MCF 10A (cell line): ENCODE measurements at regions not wholly inside any gene's neighbourhood (a gene's known extent, or its start where the extent isn't known, plus 50 kb on each side); places are given as distances from the start of the nearest gene placed in this dataset.

ENCODE experiments used
- BruUV-seq: library from RNA; stranded (reverse); fragments of 400-500 nt; replicated peaks from 2 replicates; lab custom pipeline; 2021; lab: Mats Ljungman, UMichigan
- CTCF ChIA-PET: fragments of 300-600 bp; sonication (Branson Sonifier 250); formaldehyde crosslinking; extraction: SDS; loops from one replicate; lab custom pipeline; 2021; ENCODE audit warnings: antibody characterized with exemption, inconsistent platforms; lab: Yijun Ruan, JAX
- POLR2A ChIA-PET: fragments of 300-600, 350-650 bp; sonication (Branson Sonifier 250); formaldehyde crosslinking; extraction: SDS; loops from one replicate; lab custom pipeline; 2020; ENCODE audit warnings: antibody characterized with exemption, inconsistent platforms; lab: Yijun Ruan, JAX
- DNase-seq: peaks from one replicate; pipeline ENCODE4 v3.0.0-alpha.2; 2018; ENCODE audit not compliant: unreplicated experiment
- H3K27ac Mint-ChIP-seq: one replicate; pipeline ENCODE4 v1.8.0; 2022; ENCODE audit warnings: mild to moderate bottlenecking, low read depth, mixed read lengths; ENCODE audit not compliant: unreplicated experiment
- H3K27me3 Mint-ChIP-seq: one replicate; pipeline ENCODE4 v1.8.0; 2022; ENCODE audit warnings: mixed read lengths; ENCODE audit not compliant: insufficient read depth, unreplicated experiment
- H3K36me3 Mint-ChIP-seq: one replicate; pipeline ENCODE4 v1.8.0; 2022; ENCODE audit warnings: mild to moderate bottlenecking, moderate library complexity, mixed read lengths; ENCODE audit not compliant: insufficient read depth, unreplicated experiment
- H3K4me1 Mint-ChIP-seq: one replicate; pipeline ENCODE4 v1.8.0; 2022; ENCODE audit warnings: mixed read lengths; ENCODE audit not compliant: insufficient read depth, unreplicated experiment
- H3K4me3 Mint-ChIP-seq: one replicate; pipeline ENCODE4 v1.8.0; 2022; ENCODE audit warnings: mild to moderate bottlenecking, moderate library complexity, mixed read lengths; ENCODE audit not compliant: unreplicated experiment
- H3K9me3 Mint-ChIP-seq: one replicate; pipeline ENCODE4 v1.8.0; 2022; ENCODE audit warnings: mixed read lengths; ENCODE audit not compliant: unreplicated experiment
- CTCF ChIP-seq: fragments of 200-600 bp; IDR thresholded peaks from one replicate; pipeline ENCODE4 v1.8.0; 2022; ENCODE audit warnings: antibody characterized with exemption, mild to moderate bottlenecking; ENCODE audit not compliant: unreplicated experiment
- intact Hi-C: fragments of 100-400 bp; cut with micrococcal nuclease; formaldehyde crosslinking; loops from 2 replicates; pipeline ENCODE4 v1.14.1; 2022

DNA sequence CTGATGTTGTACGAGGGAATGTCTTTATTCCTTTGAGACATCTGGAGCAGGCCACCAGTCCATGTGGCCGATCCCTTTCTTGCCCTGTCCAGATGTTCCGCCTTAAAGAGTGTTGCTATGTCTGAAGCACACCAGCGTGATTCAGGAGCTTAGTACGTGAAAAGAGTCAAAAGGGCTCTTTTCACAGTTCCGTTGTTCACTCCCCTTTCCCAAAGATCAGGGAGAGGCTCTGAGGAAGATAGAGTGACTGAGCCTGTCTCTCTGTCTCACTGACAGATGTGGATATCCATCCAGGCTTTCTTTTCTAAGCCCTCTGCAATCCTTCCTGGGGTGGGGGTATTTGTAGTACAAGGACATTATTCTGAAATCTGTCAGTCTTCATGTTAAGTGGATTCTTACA lies 262.5 kb upstream of the LRTM1 start:
- Mint-ChIP-seq H3K9me3 (no peaks in the 10 kb centered on the region), H3K36me3 (no peaks in the 10 kb centered on the region), H3K27ac (no peak overlapping the region), H3K4me1 (peaks cover 14% of the 10 kb centered on the region), H3K4me3 (no peak overlapping the region), H3K27me3 (no peaks in the 10 kb centered on the region)
- CTCF ChIA-PET, result interaction anchor here (0.6 to 1.4 kb wide), 2 partner anchors 9 to 336 kb away, joined by 3 to 6 read pairs; no protein-coding TSS in a partner anchor
- intact Hi-C loops, result no loop called here
- BruUV-seq, result no TSS peak
- POLR2A ChIA-PET, result no interaction called here
- no peak for TF ChIP-seq CTCF
- DNase-seq, result no peak

- POLR2A ChIA-PET, result interaction anchor here (1.1 kb wide), 1 partner anchor 329 kb away, joined by 4 read pairs; no protein-coding TSS in a partner anchor
- no peaks in the 10 kb centered on the region for H3K27me3 Mint-ChIP-seq
- CTCF ChIA-PET, result interaction anchor here (0.6 kb wide), 1 partner anchor 11 kb away, joined by 3 read pairs; no protein-coding TSS in a partner anchor
- H3K4me3 Mint-ChIP-seq, result no peak overlapping the region
- TF ChIP-seq CTCF, result no peak
- intact Hi-C loops, result loop anchor here (5.0 kb wide), 1 partner anchor 143 kb away; no protein-coding TSS in a partner anchor
- no peaks in the 10 kb centered on the region for H3K36me3 Mint-ChIP-seq
- H3K4me1 Mint-ChIP-seq, result peaks cover 14% of the 10 kb centered on the region
- no TSS peak for BruUV-seq
- H3K9me3 Mint-ChIP-seq, result no peaks in the 10 kb centered on the region
- no peak overlapping the region for H3K27ac Mint-ChIP-seq
- DNase-seq, result peak; percentile 72
Measured at GRCh38 chr3:55189359-55189801, 261.5 kb upstream of the LRTM1 start.

DNA sequence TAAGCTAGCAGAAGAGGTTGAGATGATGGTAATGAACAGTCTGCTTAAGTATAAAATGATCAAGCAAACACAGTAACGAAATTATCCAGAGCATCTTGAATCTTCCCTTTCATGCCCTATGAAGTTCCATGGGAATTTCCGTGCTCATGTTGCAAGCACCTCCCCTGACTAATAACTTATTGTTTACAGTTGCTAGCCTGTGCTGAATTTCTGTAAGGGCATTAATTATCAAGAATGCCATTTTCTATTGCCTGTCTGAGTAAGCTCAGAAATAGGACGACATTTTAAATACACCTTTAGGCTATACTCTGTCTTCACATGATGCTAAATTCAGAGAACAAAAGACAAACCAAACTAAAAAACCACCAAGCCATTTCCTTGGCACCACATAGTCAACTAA lies 257.5 kb upstream of the LRTM1 start:
- Mint-ChIP-seq H3K4me1 (peaks cover 10% of the 10 kb centered on the region), H3K4me3 (no peak overlapping the region), H3K27me3 (no peaks in the 10 kb centered on the region), H3K36me3 (no peaks in the 10 kb centered on the region), H3K27ac (peak overlapping the region; percentile 36), H3K9me3 (no peaks in the 10 kb centered on the region)
- POLR2A ChIA-PET, result interaction anchor here (1.4 kb wide), 1 partner anchor 10 kb away, joined by 3 read pairs; no protein-coding TSS in a partner anchor
- peak; percentile 68 for DNase-seq
- no peak for TF ChIP-seq CTCF
- BruUV-seq, result no TSS peak
- intact Hi-C loops, result loop anchor here (5.0 kb wide), 1 partner anchor 147 kb away; no protein-coding TSS in a partner anchor
- CTCF ChIA-PET, result interaction anchor here (0.6 to 1.0 kb wide), 3 partner anchors 16 to 294 kb away, joined by 3 read pairs; no protein-coding TSS in a partner anchor

DNA sequence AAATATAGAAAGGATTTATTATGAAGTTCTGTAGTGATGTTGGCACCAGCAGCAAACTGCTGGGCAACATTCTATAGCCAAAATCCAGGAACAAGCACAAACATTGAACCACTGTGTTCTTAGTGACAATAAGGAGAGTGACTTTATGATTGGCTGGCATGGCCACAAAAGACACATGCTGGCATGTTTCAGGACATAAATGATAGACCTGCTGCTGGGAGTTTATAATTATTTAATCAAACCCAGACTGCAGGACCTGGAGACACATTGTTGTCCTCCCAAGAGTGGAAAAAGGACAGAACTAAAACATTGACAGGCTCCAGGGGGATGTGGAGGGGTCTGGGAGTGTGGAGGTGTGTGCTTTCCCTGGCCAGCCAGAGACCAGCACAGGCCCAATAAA lies 255.3 kb upstream of the LRTM1 start:
- BruUV-seq, result no TSS peak
- intact Hi-C loops, result loop anchor here (5.0 kb wide), 3 partner anchors 141 to 331 kb away; no protein-coding TSS in a partner anchor

More for the DNA sequence above, 255.3 kb upstream of the LRTM1 start:
- ChIA-PET POLR2A (no interaction called here), CTCF (interaction anchor here (0.6 to 1.0 kb wide), 2 partner anchors 12 to 762 kb away, joined by 3 to 4 read pairs; no protein-coding TSS in a partner anchor)
- Mint-ChIP-seq H3K36me3 (no peaks in the 10 kb centered on the region), H3K27me3 (no peaks in the 10 kb centered on the region), H3K4me1 (peaks cover 6% of the 10 kb centered on the region), H3K9me3 (no peaks in the 10 kb centered on the region), H3K4me3 (no peak overlapping the region), H3K27ac (no peak overlapping the region)
- no peak for TF ChIP-seq CTCF
- no peak for DNase-seq
